Body of pancreas (tissue), 4 donors: ENCODE measurements at regions not wholly inside any gene's neighbourhood (a gene's known extent, or its start where the extent isn't known, plus 50 kb on each side); places are given as distances from the start of the nearest gene placed in this dataset.

Experiments used
- CTCF ChIP-seq, 7 experiments: fragments of 450-650 bp in 4 of 7; fragments of 200-600 bp in 3 of 7; sonication (generic) in 3 of 7; IDR thresholded peaks; one replicate each; pipeline ENCODE4 v1.5.1; 2016 to 2019; ENCODE audit warnings: antibody characterized with exemption in 7 of 7
- POLR2A ChIP-seq, 3 donors: fragments of 450-650 bp; IDR thresholded peaks; one replicate each; pipeline ENCODE4 v1.6.1; 2016; ENCODE audit warnings: antibody characterized with exemption in 3 of 3, mild to moderate bottlenecking in 2 of 3

DNA sequence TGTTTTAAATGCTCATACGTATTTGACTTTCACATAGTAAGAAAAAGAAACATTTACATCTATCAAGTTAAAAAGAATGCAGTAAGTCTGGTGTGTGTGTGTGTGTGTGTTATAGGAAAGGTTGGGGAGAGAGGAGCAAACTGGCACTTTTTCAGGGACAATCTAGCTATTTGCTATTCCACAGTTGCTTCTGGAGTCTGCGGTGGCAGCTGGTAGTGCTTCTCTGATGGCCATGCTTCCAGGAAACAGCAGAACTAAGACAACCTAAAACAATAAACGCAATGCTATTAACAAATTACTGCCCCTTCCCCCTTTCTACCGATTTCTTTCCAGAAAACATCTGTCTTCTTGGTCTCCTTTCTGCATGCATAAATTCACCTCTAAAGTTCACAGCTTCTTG, 70.0 kb upstream of the CDH10 start:
- TF ChIP-seq CTCF (IDR thresholded peaks at IDR 0.05) (no peak), POLR2A (IDR thresholded peaks at IDR 0.05) (no peak)
